Thoracic aorta (tissue), 2 donors: ENCODE measurements at regions not wholly inside any gene's neighbourhood (a gene's known extent, or its start where the extent isn't known, plus 50 kb on each side); places are given as distances from the start of the nearest gene placed in this dataset.

Source experiments
- ATAC-seq: fragments of 150-250 bp; one replicate; pipeline ENCODE4 v1.8.0; 2017; ENCODE audit warnings: low read depth; ENCODE audit not compliant: insufficient number of reproducible peaks, low FRiP score
- DNase-seq: peaks from one replicate; pipeline ENCODE4 v3.0.0-alpha.2; 2020; ENCODE audit warnings: low spot score
- H3K27ac ChIP-seq, 2 donors: fragments of 200-600 bp; sonication (generic); 1 replicate in 1 of 2; 2 replicates in 1 of 2; pipeline ENCODE4 v1.5.1; 2016; ENCODE audit warnings: mild to moderate bottlenecking in 2 of 2, moderate library complexity in 2 of 2
- H3K27me3 ChIP-seq: fragments of 200-600 bp; sonication (generic); replicated peaks from 2 replicates; pipeline ENCODE4 v1.6.0; 2016; ENCODE audit warnings: mild to moderate bottlenecking; ENCODE audit not compliant: insufficient read depth
- H3K36me3 ChIP-seq: fragments of 200-600 bp; sonication (generic); one replicate; pipeline ENCODE4 v1.5.1; 2016
- H3K4me1 ChIP-seq, 2 donors: fragments of 200-600 bp; sonication (generic); 1 replicate in 1 of 2; 2 replicates in 1 of 2; pipeline versions ENCODE4 v1.5.1 to v1.6.0; 2016; ENCODE audit warnings: low read depth in 2 of 2, mild to moderate bottlenecking in 1 of 2; ENCODE audit not compliant: control insufficient read depth in 1 of 2
- H3K4me3 ChIP-seq: fragments of 200-600 bp; sonication (generic); 2 replicates; pipeline ENCODE4 v1.5.1; 2016; ENCODE audit warnings: mild to moderate bottlenecking
- H3K9me3 ChIP-seq: fragments of 200-600 bp; sonication (generic); 2 replicates; pipeline ENCODE4 v1.5.1; 2016
- CTCF ChIP-seq: fragments of 200-600 bp; sonication (generic); IDR thresholded peaks from one replicate; pipeline ENCODE4 v1.5.1; 2019; ENCODE audit warnings: antibody characterized with exemption

- H3K27me3 ChIP-seq = no peaks in the 10 kb centered on the region
- no peak for DNase-seq
- H3K4me3 ChIP-seq = no peak overlapping the region
- no peaks in the 10 kb centered on the region for H3K36me3 ChIP-seq
- no peak for TF ChIP-seq CTCF
- no peaks in the 10 kb centered on the region for H3K9me3 ChIP-seq
- ATAC-seq = no peak
- H3K27ac ChIP-seq = no peak overlapping the region
- no peaks in the 10 kb centered on the region for H3K4me1 ChIP-seq
These were observed 109.3 kb downstream of the ZIC5 start for GRCh38 chr13:99862244-99862643.

- Histone ChIP-seq H3K9me3 (no peaks in the 10 kb centered on the region), H3K4me3 (no peak overlapping the region)
- TF ChIP-seq CTCF = no peak
These were observed 109.8 kb downstream of the ZIC5 start for GRCh38 chr13:99861771-99862170.

GRCh38 chr13:99860745-99861144 lies 110.8 kb downstream of the ZIC5 start:
- ATAC-seq (no peak), DNase-seq (no peak)
- Histone ChIP-seq H3K27ac (no peak overlapping the region), H3K36me3 (no peaks in the 10 kb centered on the region), H3K4me3 (no peak overlapping the region), H3K9me3 (no peaks in the 10 kb centered on the region), H3K4me1 (peaks cover 0 to 10% of the 10 kb centered on the region in 2 donors), H3K27me3 (no peaks in the 10 kb centered on the region)
- TF ChIP-seq CTCF = no peak

More at GRCh38 chr13:99861771-99862170, 109.8 kb downstream of the ZIC5 start:
- ATAC-seq = no peak
- Histone ChIP-seq H3K27ac (no peak overlapping the region), H3K36me3 (no peaks in the 10 kb centered on the region), H3K4me1 (no peaks in the 10 kb centered on the region), H3K27me3 (no peaks in the 10 kb centered on the region)
- no peak for DNase-seq

GRCh38 chr13:99859178-99860177 lies 112.1 kb downstream of the ZIC5 start:
- no peak overlapping the region for H3K4me3 ChIP-seq
- H3K9me3 ChIP-seq = no peaks in the 10 kb centered on the region
- no peaks in the 10 kb centered on the region for H3K36me3 ChIP-seq
- no peaks in the 10 kb centered on the region for H3K27me3 ChIP-seq
- TF ChIP-seq CTCF = no peak
- no peak overlapping the region for H3K27ac ChIP-seq
- peaks cover 0 to 12% of the 10 kb centered on the region in 2 donors for H3K4me1 ChIP-seq
- no peak for DNase-seq
- ATAC-seq = no peak

- no peak overlapping the region for H3K27ac ChIP-seq
- DNase-seq (no peak), ATAC-seq (no peak)
- no peaks in the 10 kb centered on the region for H3K27me3 ChIP-seq
- H3K4me3 ChIP-seq = no peak overlapping the region
- H3K9me3 ChIP-seq = no peaks in the 10 kb centered on the region
- H3K4me1 ChIP-seq = peaks cover 0 to 12% of the 10 kb centered on the region in 2 donors
- no peaks in the 10 kb centered on the region for H3K36me3 ChIP-seq
- no peak for TF ChIP-seq CTCF
These were observed 113.8 kb downstream of the ZIC5 start for GRCh38 chr13:99857738-99858137.
